DND-41 (cell line): ENCODE measurements at regions not wholly inside any gene's neighbourhood (a gene's known extent, or its start where the extent isn't known, plus 50 kb on each side); places are given as distances from the start of the nearest gene placed in this dataset.

Experiments
- ATAC-seq: fragments of 200-7000 bp; cut with Tn5 transposase; 3 replicates; pipeline ENCODE4 v1.9.1; 2021; ENCODE audit warnings: low read depth; ENCODE audit not compliant: insufficient read depth
- DNase-seq: peaks from one replicate; pipeline ENCODE4 v3.0.0-alpha.2; 2020
- H2AFZ ChIP-seq: 2 replicates; pipeline ENCODE4 v1.6.0; 2012; ENCODE audit warnings: low read depth, low read length
- H3K27ac ChIP-seq: 2 replicates; pipeline ENCODE4 v1.5.1; 2012; ENCODE audit warnings: low read length, inconsistent platforms
- H3K27me3 ChIP-seq: fragments of 200-600 bp; sonication (generic); 2 replicates; pipeline ENCODE4 v1.6.0; 2012; ENCODE audit warnings: low read length, mild to moderate bottlenecking, inconsistent platforms; ENCODE audit not compliant: insufficient read depth, poor library complexity
- H3K36me3 ChIP-seq: 2 replicates; pipeline ENCODE4 v1.5.1; 2012; ENCODE audit warnings: low read length, inconsistent platforms; ENCODE audit not compliant: insufficient read depth
- H3K4me1 ChIP-seq: 2 replicates; pipeline ENCODE4 v1.5.1; 2012; ENCODE audit warnings: mild to moderate bottlenecking, low read length; ENCODE audit not compliant: insufficient read depth
- H3K4me2 ChIP-seq: 2 replicates; pipeline ENCODE4 v1.6.0; 2012; ENCODE audit warnings: mild to moderate bottlenecking, moderate library complexity, low read length, inconsistent platforms; ENCODE audit not compliant: insufficient read depth
- H3K4me3 ChIP-seq, 2 experiments: fragments of 200-600 bp in 1 of 2; shearing (Covaris generic) in 1 of 2; 2 replicates each; pipeline ENCODE4 v1.5.1; 2012 to 2016; ENCODE audit warnings: inconsistent platforms in 2 of 2, low read length in 2 of 2, mild to moderate bottlenecking in 2 of 2, low read depth in 1 of 2, moderate library complexity in 1 of 2
- H3K79me2 ChIP-seq: 2 replicates; pipeline ENCODE4 v1.6.0; 2012; ENCODE audit warnings: low read length, inconsistent platforms; ENCODE audit not compliant: insufficient read depth
- H3K9ac ChIP-seq: 2 replicates; pipeline ENCODE4 v1.6.0; 2012; ENCODE audit warnings: low read depth, mild to moderate bottlenecking, inconsistent platforms, low read length, moderate library complexity
- H3K9me3 ChIP-seq: 2 replicates; pipeline ENCODE4 v1.5.1; 2012; ENCODE audit warnings: low read length, moderate library complexity, mild to moderate bottlenecking, inconsistent platforms; ENCODE audit not compliant: insufficient read depth, severe bottlenecking
- H4K20me1 ChIP-seq: 2 replicates; pipeline ENCODE4 v1.6.0; 2012; ENCODE audit warnings: low read length; ENCODE audit not compliant: insufficient read depth
- EZH2 ChIP-seq: IDR thresholded peaks from 3 replicates; pipeline ENCODE4 v1.6.1; 2012; ENCODE audit warnings: borderline replicate concordance, low read depth, mild to moderate bottlenecking, moderate library complexity, low read length, inconsistent platforms; ENCODE audit not compliant: severe bottlenecking
- TF ChIP-seq, protein P1 (sequence below): IDR thresholded peaks from 2 replicates; pipeline ENCODE4 v1.5.1; 2012; ENCODE audit warnings: borderline replicate concordance, low read length, moderate library complexity, mild to moderate bottlenecking; ENCODE audit not compliant: poor library complexity, severe bottlenecking; ENCODE audit errors: extremely low read depth

GRCh38 chr12:82047446-82047845 lies 288.3 kb upstream of the PPFIA2 start:
- no peaks in the 10 kb centered on the region for H3K9me3 ChIP-seq
- H3K27ac ChIP-seq = no peak overlapping the region
- DNase-seq (no peak), ATAC-seq (no peak)
- H4K20me1 ChIP-seq = no peaks in the 10 kb centered on the region
- H3K9ac ChIP-seq = no peak overlapping the region
- TF ChIP-seq, protein P1, sequence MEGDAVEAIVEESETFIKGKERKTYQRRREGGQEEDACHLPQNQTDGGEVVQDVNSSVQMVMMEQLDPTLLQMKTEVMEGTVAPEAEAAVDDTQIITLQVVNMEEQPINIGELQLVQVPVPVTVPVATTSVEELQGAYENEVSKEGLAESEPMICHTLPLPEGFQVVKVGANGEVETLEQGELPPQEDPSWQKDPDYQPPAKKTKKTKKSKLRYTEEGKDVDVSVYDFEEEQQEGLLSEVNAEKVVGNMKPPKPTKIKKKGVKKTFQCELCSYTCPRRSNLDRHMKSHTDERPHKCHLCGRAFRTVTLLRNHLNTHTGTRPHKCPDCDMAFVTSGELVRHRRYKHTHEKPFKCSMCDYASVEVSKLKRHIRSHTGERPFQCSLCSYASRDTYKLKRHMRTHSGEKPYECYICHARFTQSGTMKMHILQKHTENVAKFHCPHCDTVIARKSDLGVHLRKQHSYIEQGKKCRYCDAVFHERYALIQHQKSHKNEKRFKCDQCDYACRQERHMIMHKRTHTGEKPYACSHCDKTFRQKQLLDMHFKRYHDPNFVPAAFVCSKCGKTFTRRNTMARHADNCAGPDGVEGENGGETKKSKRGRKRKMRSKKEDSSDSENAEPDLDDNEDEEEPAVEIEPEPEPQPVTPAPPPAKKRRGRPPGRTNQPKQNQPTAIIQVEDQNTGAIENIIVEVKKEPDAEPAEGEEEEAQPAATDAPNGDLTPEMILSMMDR = no peak
- TF ChIP-seq EZH2 = no peak
- H3K4me3 ChIP-seq = no peak overlapping the region
- H3K4me1 ChIP-seq = no peaks in the 10 kb centered on the region
- H3K36me3 ChIP-seq = no peaks in the 10 kb centered on the region
- H2AFZ ChIP-seq = no peak overlapping the region
- no peak overlapping the region for H3K4me2 ChIP-seq
- H3K27me3 ChIP-seq = no peaks in the 10 kb centered on the region
- no peaks in the 10 kb centered on the region for H3K79me2 ChIP-seq

DNA sequence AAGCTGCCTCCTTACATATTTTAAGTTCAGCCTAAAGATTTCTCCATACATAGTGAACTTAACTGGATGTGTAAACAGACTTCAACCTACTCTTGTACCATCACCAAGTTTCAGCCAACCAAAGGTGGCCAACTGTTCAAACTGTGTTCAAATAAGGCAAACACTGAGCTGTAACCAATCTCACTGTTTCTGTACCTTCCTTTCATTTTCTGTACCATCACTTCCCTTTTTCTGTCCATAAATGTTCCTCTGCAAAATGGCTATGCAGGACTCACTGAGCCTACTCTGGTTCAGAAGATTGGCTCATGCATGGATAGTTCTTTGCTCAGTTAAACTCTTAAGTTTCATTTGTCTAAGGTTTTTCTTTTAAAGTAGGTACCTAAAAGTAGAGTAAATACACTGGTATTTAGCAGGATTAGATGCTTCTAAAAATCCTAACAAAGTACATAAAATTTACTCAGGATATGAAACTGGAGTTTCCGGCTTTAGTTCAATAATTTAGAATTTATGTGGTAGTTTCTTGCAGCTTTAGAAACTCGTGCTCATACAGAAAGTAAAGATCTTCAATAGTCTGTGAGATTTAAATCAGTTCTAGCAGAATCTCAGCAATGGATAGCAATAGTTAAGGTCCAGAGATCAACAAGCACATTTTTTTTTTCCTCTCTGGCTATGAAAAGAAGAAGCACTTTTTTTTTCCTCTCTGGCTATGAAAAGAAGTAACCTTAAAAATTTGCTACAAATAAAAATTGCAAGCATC lies 282.0 kb upstream of the PPFIA2 start:
- Histone ChIP-seq H3K27ac (no peak overlapping the region), H3K36me3 (no peaks in the 10 kb centered on the region), H4K20me1 (no peaks in the 10 kb centered on the region), H2AFZ (no peak overlapping the region), H3K4me2 (no peak overlapping the region), H3K4me1 (no peaks in the 10 kb centered on the region), H3K4me3 (no peak overlapping the region), H3K79me2 (no peaks in the 10 kb centered on the region), H3K9ac (no peak overlapping the region), H3K27me3 (no peaks in the 10 kb centered on the region), H3K9me3 (no peaks in the 10 kb centered on the region)
- DNase-seq (no peak), ATAC-seq (no peak)
- TF ChIP-seq EZH2 = no peak
- TF ChIP-seq, protein P1 = no peak

GRCh38 chr12:82034769-82035168 lies 275.6 kb upstream of the PPFIA2 start:
- no peak overlapping the region for H2AFZ ChIP-seq
- H3K27me3 ChIP-seq = no peaks in the 10 kb centered on the region
- ATAC-seq (no peak), DNase-seq (no peak)
- H3K79me2 ChIP-seq = no peaks in the 10 kb centered on the region
- no peaks in the 10 kb centered on the region for H3K36me3 ChIP-seq
- no peaks in the 10 kb centered on the region for H3K4me1 ChIP-seq
- H3K4me3 ChIP-seq = no peak overlapping the region
- no peak for TF ChIP-seq EZH2
- TF ChIP-seq, protein P1 = no peak
- H4K20me1 ChIP-seq = no peaks in the 10 kb centered on the region
- H3K9ac ChIP-seq = no peak overlapping the region
- H3K9me3 ChIP-seq = no peaks in the 10 kb centered on the region
- no peak overlapping the region for H3K27ac ChIP-seq
- H3K4me2 ChIP-seq = no peak overlapping the region
